Type B pancreatic cell (in vitro differentiated cells): ENCODE measurements at regions not wholly inside any gene's neighbourhood (a gene's known extent, or its start where the extent isn't known, plus 50 kb on each side); places are given as distances from the start of the nearest gene placed in this dataset.

Experiments used
- DNase-seq: peaks from one replicate; pipeline ENCODE4 v3.0.0; 2021; ENCODE audit warnings: mixed read lengths; ENCODE audit not compliant: unreplicated experiment; ENCODE audit errors: extremely low spot score
- H3K27ac Mint-ChIP-seq: 2 replicates; pipeline ENCODE4 v1.8.0; 2021; ENCODE audit warnings: mild to moderate bottlenecking, mixed read lengths
- H3K27me3 Mint-ChIP-seq: 2 replicates; pipeline ENCODE4 v1.8.0; 2021; ENCODE audit warnings: mixed read lengths
- H3K36me3 Mint-ChIP-seq: 2 replicates; pipeline ENCODE4 v1.8.0; 2021; ENCODE audit warnings: mixed read lengths
- H3K4me1 Mint-ChIP-seq: one replicate; pipeline ENCODE4 v1.8.0; 2021; ENCODE audit warnings: mixed read lengths; ENCODE audit not compliant: unreplicated experiment
- H3K4me3 Mint-ChIP-seq: 2 replicates; pipeline ENCODE4 v1.8.0; 2021; ENCODE audit warnings: mild to moderate bottlenecking, mixed read lengths
- H3K9me3 Mint-ChIP-seq: 2 replicates; pipeline ENCODE4 v1.8.0; 2021; ENCODE audit warnings: mixed read lengths
- CTCF ChIP-seq: fragments of 200-600 bp; sonication (generic); conservative IDR thresholded peaks from 2 replicates; pipeline ENCODE4 v1.5.0; 2021; ENCODE audit warnings: antibody characterized with exemption, mild to moderate bottlenecking

DNA sequence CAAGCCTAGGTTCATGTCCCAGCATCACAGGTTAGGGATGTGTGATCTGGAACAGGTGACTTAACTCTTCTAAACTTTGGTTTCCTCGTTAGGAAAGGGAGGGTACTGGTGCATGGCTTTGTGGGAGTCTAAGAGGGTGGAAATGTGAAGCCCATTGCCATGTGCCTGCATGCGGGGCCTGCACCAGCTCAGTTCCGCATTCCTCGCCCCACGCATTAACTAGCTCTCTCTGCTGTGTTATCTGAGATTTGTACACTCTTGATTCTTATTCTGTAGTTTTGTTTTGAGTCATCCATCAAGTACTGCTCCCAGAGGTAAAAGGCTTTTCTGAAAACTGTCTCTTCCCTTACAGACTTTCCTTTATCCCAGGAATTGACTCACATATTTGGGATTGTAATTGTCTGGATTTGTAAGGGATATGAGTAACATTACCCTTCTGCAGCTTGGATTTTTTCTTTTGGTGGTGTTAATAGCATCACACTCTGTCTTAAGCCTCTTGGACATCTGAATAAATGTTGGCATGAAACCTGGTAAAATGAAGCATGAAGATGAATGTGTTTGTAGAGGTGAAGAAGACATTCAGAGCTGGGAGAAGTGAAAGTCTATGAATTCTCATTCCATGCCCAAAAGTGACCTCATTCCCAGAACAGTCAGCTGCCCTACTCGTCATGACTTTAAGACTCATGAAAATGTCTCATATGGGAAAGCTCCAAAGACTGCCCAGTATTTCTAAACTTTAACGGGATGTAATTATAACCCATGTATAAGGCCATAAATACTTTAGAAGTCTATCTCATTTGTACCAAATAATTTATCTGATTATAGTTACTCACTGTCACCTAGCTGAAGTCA lies 357.3 kb downstream of the FOXA2 start:
- no peak overlapping the region for H3K4me3 Mint-ChIP-seq
- TF ChIP-seq CTCF = no peak
- peaks cover 8% of the 10 kb centered on the region for H3K27me3 Mint-ChIP-seq
- no peak for DNase-seq
- no peaks in the 10 kb centered on the region for H3K4me1 Mint-ChIP-seq
- no peak overlapping the region for H3K27ac Mint-ChIP-seq
- H3K9me3 Mint-ChIP-seq = no peaks in the 10 kb centered on the region
- H3K36me3 Mint-ChIP-seq = no peaks in the 10 kb centered on the region

DNA sequence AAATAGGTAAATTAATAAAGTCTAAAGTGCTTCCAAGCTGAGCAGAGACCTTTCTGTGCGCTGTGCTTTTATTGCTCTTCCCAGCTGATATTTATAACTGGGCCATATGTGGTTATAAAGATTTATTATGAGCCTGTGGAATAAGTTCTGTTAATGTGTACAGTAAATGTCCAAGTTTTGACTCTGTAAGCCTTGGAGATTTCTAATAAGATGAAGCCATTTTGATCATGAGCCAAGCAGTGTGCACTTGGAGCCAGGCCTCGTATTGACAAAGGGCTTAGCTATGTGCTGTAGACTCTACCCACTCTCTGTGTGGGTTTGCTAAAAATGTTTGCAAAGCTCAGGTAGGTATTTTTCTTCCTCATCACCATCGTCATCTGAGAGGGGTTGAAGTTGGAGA lies 361.1 kb downstream of the FOXA2 start:
- Mint-ChIP-seq H3K27ac (no peak overlapping the region), H3K27me3 (peaks cover 11% of the 10 kb centered on the region), H3K36me3 (no peaks in the 10 kb centered on the region), H3K4me1 (peaks cover 7% of the 10 kb centered on the region), H3K4me3 (no peak overlapping the region), H3K9me3 (no peaks in the 10 kb centered on the region)
- TF ChIP-seq CTCF = no peak
- DNase-seq = no peak

DNA sequence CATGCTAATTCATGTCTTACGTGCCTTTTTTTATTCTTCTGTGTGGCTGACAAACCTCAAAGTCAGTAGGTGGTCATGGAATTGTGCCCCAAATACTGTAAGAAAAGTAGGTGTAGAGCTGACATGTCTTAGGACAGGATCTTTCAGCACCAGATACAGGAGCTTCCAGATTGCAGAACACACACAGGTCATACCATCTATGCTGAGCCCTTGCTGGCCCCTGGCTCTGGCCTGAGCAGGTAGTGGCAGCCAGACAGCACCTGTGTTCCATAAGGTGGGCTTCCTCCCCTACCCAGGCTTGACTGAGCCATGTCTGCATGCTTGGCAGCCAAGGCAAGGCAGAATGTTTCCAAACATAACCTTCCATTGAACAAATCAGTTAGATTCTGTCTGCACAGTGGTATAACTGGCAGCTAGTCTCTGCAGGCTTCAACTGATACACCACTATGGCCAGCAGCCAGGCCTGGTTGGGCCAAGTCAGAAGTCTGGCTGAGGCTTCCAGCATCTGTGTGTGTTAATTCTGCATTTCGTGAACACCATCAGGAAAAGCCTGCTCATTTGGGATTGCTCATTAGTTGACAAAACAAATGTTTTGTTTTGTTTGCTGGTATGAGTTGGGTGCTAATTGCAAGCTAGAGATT lies 366.5 kb downstream of the FOXA2 start:
- Mint-ChIP-seq H3K4me1 (peaks cover 7% of the 10 kb centered on the region), H3K27me3 (peaks cover 24% of the 10 kb centered on the region), H3K27ac (no peak overlapping the region), H3K4me3 (no peak overlapping the region), H3K9me3 (no peaks in the 10 kb centered on the region), H3K36me3 (no peaks in the 10 kb centered on the region)
- no peak for TF ChIP-seq CTCF
- DNase-seq = no peak

DNA sequence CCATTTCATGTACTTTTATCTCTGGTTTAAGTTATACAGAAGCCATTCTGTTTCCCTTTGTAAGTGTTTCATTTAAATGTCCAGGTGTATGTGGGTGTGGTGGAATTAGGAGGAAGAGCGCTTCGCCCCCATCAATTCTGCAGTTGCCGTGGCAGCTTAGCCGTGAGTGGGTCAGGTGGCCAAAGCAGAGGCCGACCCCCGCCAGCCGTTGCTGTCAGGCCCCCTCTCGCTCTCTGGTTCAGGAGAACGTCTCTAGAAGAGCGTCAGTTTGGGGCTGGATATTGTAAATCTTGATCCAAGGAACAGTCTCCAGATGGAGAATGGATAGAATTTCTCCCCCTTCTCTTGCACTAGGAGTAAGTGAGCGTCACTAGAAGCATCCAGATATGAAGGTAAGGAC lies 367.4 kb downstream of the FOXA2 start:
- no peak for DNase-seq
- H3K4me1 Mint-ChIP-seq = peaks cover 7% of the 10 kb centered on the region
- H3K9me3 Mint-ChIP-seq = no peaks in the 10 kb centered on the region
- H3K27ac Mint-ChIP-seq = no peak overlapping the region
- H3K36me3 Mint-ChIP-seq = no peaks in the 10 kb centered on the region
- no peak overlapping the region for H3K4me3 Mint-ChIP-seq
- peaks cover 28% of the 10 kb centered on the region for H3K27me3 Mint-ChIP-seq
- TF ChIP-seq CTCF = no peak

DNA sequence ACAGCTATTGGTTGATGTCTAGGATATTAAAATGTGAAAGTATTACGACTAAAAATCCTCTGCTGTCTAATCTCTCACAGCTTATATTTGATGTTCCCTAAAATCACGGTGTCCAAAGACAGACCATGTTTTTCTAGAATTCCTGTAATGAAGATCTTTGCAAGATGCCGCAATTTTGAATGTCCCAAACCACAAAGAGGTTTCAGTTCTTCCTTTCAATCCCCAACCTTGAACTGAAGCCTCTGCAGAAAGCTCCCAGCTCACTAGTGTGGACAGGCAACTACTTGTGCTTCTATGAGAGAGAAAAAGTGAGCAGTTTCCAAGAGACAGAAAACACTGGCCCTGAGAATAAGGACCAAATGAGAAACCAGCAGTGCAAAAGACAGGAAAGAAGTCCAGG lies 370.1 kb downstream of the FOXA2 start:
- Mint-ChIP-seq H3K36me3 (no peaks in the 10 kb centered on the region), H3K9me3 (no peaks in the 10 kb centered on the region), H3K4me1 (no peaks in the 10 kb centered on the region), H3K27ac (no peak overlapping the region), H3K27me3 (peaks cover 33% of the 10 kb centered on the region), H3K4me3 (no peak overlapping the region)
- DNase-seq = no peak
- TF ChIP-seq CTCF = no peak
